HG02571 (cell line): ENCODE measurements at regions not wholly inside any gene's neighbourhood (a gene's known extent, or its start where the extent isn't known, plus 50 kb on each side); places are given as distances from the start of the nearest gene placed in this dataset.

ENCODE experiments used
- ATAC-seq: cut with Tn5 transposase; IDR thresholded peaks from one replicate; pipeline ENCODE4 v1.9.1; 2021; ENCODE audit warnings: mild to moderate bottlenecking, moderate library complexity; ENCODE audit not compliant: unreplicated experiment

- ATAC-seq: no peak
Observed at GRCh38 chr5:4541334-4541733, 598.8 kb upstream of the ADAMTS16 start.

- ATAC-seq: no peak
Observed at GRCh38 chr5:4542145-4542778, 597.9 kb upstream of the ADAMTS16 start.

- ATAC-seq: no peak
Observed at GRCh38 chr5:4544049-4544670, 596.0 kb upstream of the ADAMTS16 start.

- no peak for ATAC-seq
Observed at GRCh38 chr5:4547547-4547946, 592.6 kb upstream of the ADAMTS16 start.

GRCh38 chr5:4548341-4548740 is 591.8 kb upstream of the ADAMTS16 start:
- no peak for ATAC-seq

- no peak for ATAC-seq
Observed at GRCh38 chr5:4549351-4549750, 590.8 kb upstream of the ADAMTS16 start.

- no peak for ATAC-seq
Observed at GRCh38 chr5:4551034-4551433, 589.1 kb upstream of the ADAMTS16 start.

GRCh38 chr5:4553130-4553529 is 587.0 kb upstream of the ADAMTS16 start:
- ATAC-seq: no peak

- ATAC-seq: no peak
Observed at GRCh38 chr5:4553978-4554377, 586.2 kb upstream of the ADAMTS16 start.

- ATAC-seq: no peak
Observed at GRCh38 chr5:4555725-4556285, 584.3 kb upstream of the ADAMTS16 start.

GRCh38 chr5:4561403-4561802 is 578.7 kb upstream of the ADAMTS16 start:
- ATAC-seq: no peak

- no peak for ATAC-seq
Observed at GRCh38 chr5:4563400-4563799, 576.7 kb upstream of the ADAMTS16 start.

GRCh38 chr5:4570047-4570995 is 569.8 kb upstream of the ADAMTS16 start:
- no peak for ATAC-seq

GRCh38 chr5:4571248-4571948 is 568.7 kb upstream of the ADAMTS16 start:
- no peak for ATAC-seq

GRCh38 chr5:4572311-4573100 is 567.6 kb upstream of the ADAMTS16 start:
- ATAC-seq: no peak

- no peak for ATAC-seq
Observed at GRCh38 chr5:4575608-4576007, 564.5 kb upstream of the ADAMTS16 start.

- ATAC-seq: no peak
Observed at GRCh38 chr5:4576161-4576748, 563.9 kb upstream of the ADAMTS16 start.

GRCh38 chr5:4576908-4577307 is 563.2 kb upstream of the ADAMTS16 start:
- no peak for ATAC-seq

GRCh38 chr5:4579679-4580078 is 560.5 kb upstream of the ADAMTS16 start:
- ATAC-seq: no peak

- no peak for ATAC-seq
Observed at GRCh38 chr5:4580772-4581171, 559.4 kb upstream of the ADAMTS16 start.
